Upper lobe of left lung (tissue), 6 donors: ENCODE measurements at regions not wholly inside any gene's neighbourhood (a gene's known extent, or its start where the extent isn't known, plus 50 kb on each side); places are given as distances from the start of the nearest gene placed in this dataset.
A peak's percentile ranks its signal among the peaks of the same experiment; 100 is the strongest.

Experiments
- ATAC-seq, 2 donors: fragments of 200-7000 bp; cut with Tn5 transposase; one replicate each; pipeline ENCODE4 v1.9.1; 2022; ENCODE audit warnings: mild to moderate bottlenecking in 2 of 2, moderate library complexity in 2 of 2; ENCODE audit not compliant: low FRiP score in 2 of 2
- DNase-seq, 2 donors: peaks; one replicate each; pipeline ENCODE4 v3.0.0-alpha.2; 2019 to 2020
- H3K27ac ChIP-seq, 4 donors: fragments of 200-600 bp; sonication (generic); one replicate each; pipeline ENCODE4 v1.5.1; 2016 to 2019
- H3K27me3 ChIP-seq, 4 donors: fragments of 200-600 bp; sonication (generic); one replicate each; pipeline ENCODE4 v1.5.1; 2017 to 2019
- H3K36me3 ChIP-seq, 4 donors: fragments of 200-600 bp; sonication (generic); one replicate each; pipeline ENCODE4 v1.5.1; 2016 to 2019
- H3K4me1 ChIP-seq, 4 donors: fragments of 200-600 bp; sonication (generic); one replicate each; pipeline ENCODE4 v1.5.1; 2018 to 2019
- H3K4me3 ChIP-seq, 4 donors: fragments of 200-600 bp; sonication (generic); one replicate each; pipeline ENCODE4 v1.5.1; 2017 to 2019; ENCODE audit warnings: mild to moderate bottlenecking in 2 of 4, moderate library complexity in 1 of 4
- H3K9me3 ChIP-seq, 4 donors: fragments of 200-600 bp; sonication (generic); one replicate each; pipeline ENCODE4 v1.5.1; 2018 to 2019
- EP300 ChIP-seq, 4 donors: sonication (generic); formaldehyde crosslinking; IDR thresholded peaks; one replicate each; pipeline ENCODE4 v1.5.1; 2017; ENCODE audit warnings: antibody characterized with exemption in 4 of 4, control low read depth in 2 of 4
- POLR2A ChIP-seq, 4 donors: fragments of 450-650 bp; IDR thresholded peaks; one replicate each; pipeline ENCODE4 v1.5.1; 2016 to 2017; ENCODE audit warnings: antibody characterized with exemption in 4 of 4, mild to moderate bottlenecking in 2 of 4
- POLR2AphosphoS5 ChIP-seq, 2 donors: sonication (generic); formaldehyde crosslinking; IDR thresholded peaks; one replicate each; pipeline ENCODE4 v1.5.1; 2017; ENCODE audit warnings: antibody characterized with exemption in 2 of 2
- WGBS, 2 donors: methylation state at CpG; one replicate each; pipeline ENCODE4 v1.1.5; 2017 to 2018; 5-methylcytosine and 5-hydroxymethylcytosine counted together
- TF ChIP-seq, protein P1 (sequence below), 6 experiments: fragments of 450-650 bp in 4 of 6; fragments of 200-600 bp in 2 of 6; sonication (generic) in 2 of 6; IDR thresholded peaks; one replicate each; pipeline ENCODE4 v1.5.1; 2016 to 2019; ENCODE audit warnings: antibody characterized with exemption in 6 of 6
- donor health status: DM: no; HTN: no; CAD: no; lungs with moderate emphysema.
- donor health status: DM: no; HTN: yes; CAD: no; lungs with severe emphysema.

DNA sequence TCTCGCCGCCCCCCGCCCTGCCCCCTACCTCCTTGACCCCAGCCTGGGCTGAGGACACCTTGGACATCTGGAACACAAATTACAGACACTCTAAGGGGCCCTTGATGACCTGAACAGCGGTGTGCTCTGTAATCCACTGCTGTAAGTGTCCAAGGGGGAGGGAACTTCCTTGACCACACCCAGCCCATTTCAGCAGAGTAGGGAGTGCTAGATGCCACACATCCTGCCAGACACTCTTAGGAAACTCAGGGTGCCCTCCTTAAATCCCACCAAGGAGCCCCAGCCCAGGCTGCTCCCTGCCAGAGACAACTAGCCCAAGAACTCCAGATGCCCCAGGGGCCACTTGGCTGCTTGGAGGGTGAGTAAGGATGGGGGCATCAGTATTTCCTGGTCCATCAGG lies 282.2 kb downstream of the RRAGC start:
- no peak overlapping the region for H3K27ac ChIP-seq
- DNase-seq (no peak), ATAC-seq (peak in 1 of 2 donors; percentile 46)
- H3K27me3 ChIP-seq, result peaks cover 0 to 7% (median 3%) of the 10 kb centered on the region in 4 donors
- peaks cover 6 to 22% (median 16%) of the 10 kb centered on the region in 4 donors for H3K4me1 ChIP-seq
- no peak overlapping the region for H3K4me3 ChIP-seq
- whole genome bisulfite sequencing, 2 donors, result 39 to 47% methylated on average over 4 of the region's 4 CpGs
- no peaks in the 10 kb centered on the region for H3K9me3 ChIP-seq
- no peaks in the 10 kb centered on the region for H3K36me3 ChIP-seq
- no peak for TF ChIP-seq EP300 (IDR thresholded peaks at IDR 0.05)
- TF ChIP-seq POLR2A (IDR thresholded peaks at IDR 0.05), result no peak
- TF ChIP-seq, protein P1, sequence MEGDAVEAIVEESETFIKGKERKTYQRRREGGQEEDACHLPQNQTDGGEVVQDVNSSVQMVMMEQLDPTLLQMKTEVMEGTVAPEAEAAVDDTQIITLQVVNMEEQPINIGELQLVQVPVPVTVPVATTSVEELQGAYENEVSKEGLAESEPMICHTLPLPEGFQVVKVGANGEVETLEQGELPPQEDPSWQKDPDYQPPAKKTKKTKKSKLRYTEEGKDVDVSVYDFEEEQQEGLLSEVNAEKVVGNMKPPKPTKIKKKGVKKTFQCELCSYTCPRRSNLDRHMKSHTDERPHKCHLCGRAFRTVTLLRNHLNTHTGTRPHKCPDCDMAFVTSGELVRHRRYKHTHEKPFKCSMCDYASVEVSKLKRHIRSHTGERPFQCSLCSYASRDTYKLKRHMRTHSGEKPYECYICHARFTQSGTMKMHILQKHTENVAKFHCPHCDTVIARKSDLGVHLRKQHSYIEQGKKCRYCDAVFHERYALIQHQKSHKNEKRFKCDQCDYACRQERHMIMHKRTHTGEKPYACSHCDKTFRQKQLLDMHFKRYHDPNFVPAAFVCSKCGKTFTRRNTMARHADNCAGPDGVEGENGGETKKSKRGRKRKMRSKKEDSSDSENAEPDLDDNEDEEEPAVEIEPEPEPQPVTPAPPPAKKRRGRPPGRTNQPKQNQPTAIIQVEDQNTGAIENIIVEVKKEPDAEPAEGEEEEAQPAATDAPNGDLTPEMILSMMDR (IDR thresholded peaks at IDR 0.05), result no peak
- no peak for TF ChIP-seq POLR2AphosphoS5 (IDR thresholded peaks at IDR 0.05)

DNA sequence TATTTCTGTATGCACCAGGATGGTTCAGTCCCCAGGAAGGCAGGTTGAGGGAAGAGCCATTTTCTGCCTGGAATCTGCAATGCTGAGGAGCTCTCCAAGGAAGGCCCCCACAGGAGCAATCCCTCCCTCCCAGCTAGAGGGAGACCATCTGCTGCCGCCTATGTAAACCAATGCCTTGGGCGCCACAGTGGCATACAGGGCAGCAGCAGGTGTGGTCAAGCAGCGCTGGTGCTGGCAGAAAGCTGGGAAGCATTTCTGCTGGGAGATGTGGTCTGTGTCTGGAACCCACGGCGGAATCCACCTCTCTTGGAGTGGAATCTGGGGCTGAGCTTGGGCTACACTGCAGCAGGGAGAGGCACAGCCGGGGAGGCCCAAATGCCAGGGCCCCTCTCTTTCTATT lies 283.3 kb downstream of the RRAGC start:
- no peak for ATAC-seq

DNA sequence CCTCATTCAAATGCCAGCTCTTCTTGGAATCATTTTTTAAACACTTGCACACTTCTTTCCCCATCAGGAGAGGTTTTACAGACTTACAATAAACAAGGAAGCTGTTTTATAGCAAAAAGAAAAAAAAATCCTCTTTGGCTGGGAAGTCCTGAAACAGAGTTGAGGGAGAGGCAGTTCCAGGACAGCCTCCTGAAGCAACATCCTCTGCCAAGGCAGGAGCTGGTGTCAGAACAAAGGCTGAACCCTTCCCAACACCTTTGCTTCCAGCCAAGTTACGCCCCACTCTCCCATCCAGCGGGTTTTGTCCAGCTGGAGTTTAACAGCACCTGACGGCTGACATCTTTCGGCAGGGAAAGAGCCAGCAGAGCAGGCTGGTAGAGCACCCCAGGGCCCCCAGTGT lies 287.8 kb downstream of the RRAGC start:
- Histone ChIP-seq H3K27ac (no peak overlapping the region), H3K4me1 (peaks cover 0 to 11% (median 9%) of the 10 kb centered on the region in 4 donors), H3K27me3 (no peaks in the 10 kb centered on the region), H3K36me3 (no peaks in the 10 kb centered on the region), H3K9me3 (no peaks in the 10 kb centered on the region), H3K4me3 (no peak overlapping the region)
- no peak for ATAC-seq
- TF ChIP-seq POLR2AphosphoS5 (IDR thresholded peaks at IDR 0.05), result no peak
- TF ChIP-seq, protein P1 (IDR thresholded peaks at IDR 0.05), result no peak
- WGBS, 2 donors, result 39 to 50% methylated on average over 4 of the region's 4 CpGs
- peak in 1 of 2 donors; percentile 32 for DNase-seq

More for the DNA sequence above, 283.3 kb downstream of the RRAGC start:
- peaks cover 6 to 31% (median 24%) of the 10 kb centered on the region in 4 donors for H3K4me1 ChIP-seq
- no peak overlapping the region for H3K4me3 ChIP-seq
- WGBS, 2 donors, result 88 to 89% methylated on average over 5 to 6 of the region's 6 CpGs
- no peaks in the 10 kb centered on the region for H3K36me3 ChIP-seq
- no peak for DNase-seq
- H3K9me3 ChIP-seq, result no peaks in the 10 kb centered on the region
- TF ChIP-seq POLR2A (IDR thresholded peaks at IDR 0.05) (no peak), EP300 (IDR thresholded peaks at IDR 0.05) (no peak), POLR2AphosphoS5 (IDR thresholded peaks at IDR 0.05) (no peak)
- TF ChIP-seq, protein P1 (IDR thresholded peaks at IDR 0.05), result no peak
- no peak overlapping the region for H3K27ac ChIP-seq
- H3K27me3 ChIP-seq, result peaks cover 0 to 7% (median 3%) of the 10 kb centered on the region in 4 donors

DNA sequence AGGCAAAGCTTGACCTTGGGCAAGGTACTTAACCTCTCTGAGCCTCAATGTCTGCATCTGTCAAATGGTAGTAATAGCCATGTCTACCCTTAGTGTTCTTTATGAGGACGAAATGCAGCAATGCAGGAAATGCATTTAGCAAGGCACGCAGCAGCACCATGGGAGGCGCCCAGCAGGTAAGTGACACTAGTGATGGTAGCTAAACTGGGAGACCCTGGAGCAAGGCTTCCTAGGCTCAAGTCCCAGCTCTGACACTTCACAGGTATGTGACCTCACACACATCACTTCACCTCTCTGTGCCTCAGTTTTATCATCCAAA lies 289.0 kb downstream of the RRAGC start:
- Histone ChIP-seq H3K4me3 (no peak overlapping the region), H3K27me3 (no peaks in the 10 kb centered on the region), H3K27ac (no peak overlapping the region), H3K4me1 (peaks cover 0 to 11% (median 9%) of the 10 kb centered on the region in 4 donors), H3K36me3 (no peaks in the 10 kb centered on the region), H3K9me3 (no peaks in the 10 kb centered on the region)
- WGBS, 2 donors, result 84 to 88% methylated on average over 3 of the region's 3 CpGs
- no peak for ATAC-seq
- TF ChIP-seq POLR2AphosphoS5 (IDR thresholded peaks at IDR 0.05), result no peak
- TF ChIP-seq, protein P1 (IDR thresholded peaks at IDR 0.05), result no peak
- no peak for TF ChIP-seq POLR2A (IDR thresholded peaks at IDR 0.05)
- no peak for TF ChIP-seq EP300 (IDR thresholded peaks at IDR 0.05)
- no peak for DNase-seq

DNA sequence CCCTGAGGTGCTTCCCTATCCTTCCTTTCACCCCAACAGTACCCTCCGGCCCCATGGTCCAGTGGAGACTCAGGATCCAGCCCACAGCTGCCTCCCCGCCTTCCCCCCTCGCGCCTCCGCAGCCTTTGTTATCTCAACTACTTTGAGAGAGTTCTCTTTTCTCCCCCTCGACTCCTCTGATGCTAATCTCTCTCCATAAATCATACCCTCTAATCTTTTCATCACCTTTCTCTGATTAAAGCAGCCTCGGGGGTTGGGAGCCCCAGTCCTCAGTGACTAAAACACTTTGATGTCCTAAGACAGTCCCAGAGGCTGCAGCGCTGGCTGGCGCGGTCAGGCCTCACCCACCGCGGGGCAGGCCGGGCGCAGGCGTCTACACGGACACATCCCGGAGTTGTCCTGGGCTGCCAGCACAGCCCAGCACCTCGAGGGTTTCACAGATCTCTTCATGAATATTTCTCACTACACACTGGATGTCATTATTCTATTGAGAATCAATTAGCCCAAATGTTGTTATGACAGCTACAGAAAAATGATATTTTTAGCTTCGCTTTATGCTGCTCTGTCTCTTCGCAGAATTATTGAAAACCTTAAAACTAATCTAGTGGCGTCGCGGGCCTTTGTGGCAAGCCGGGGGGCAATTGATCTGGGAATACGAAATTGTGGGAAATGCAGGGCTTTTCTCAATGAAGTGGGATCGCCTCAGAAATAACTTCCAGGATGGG lies 289.5 kb downstream of the RRAGC start:
- H3K4me1 ChIP-seq, result peaks cover 0 to 11% (median 9%) of the 10 kb centered on the region in 4 donors
- no peaks in the 10 kb centered on the region for H3K36me3 ChIP-seq
- no peak overlapping the region for H3K4me3 ChIP-seq
- no peaks in the 10 kb centered on the region for H3K9me3 ChIP-seq
- no peak for ATAC-seq
- peak in 1 of 2 donors; percentile 77 for DNase-seq
- no peaks in the 10 kb centered on the region for H3K27me3 ChIP-seq
- no peak overlapping the region for H3K27ac ChIP-seq
- no peak for TF ChIP-seq EP300 (IDR thresholded peaks at IDR 0.05)
- TF ChIP-seq POLR2AphosphoS5 (IDR thresholded peaks at IDR 0.05), result no peak
- no peak for TF ChIP-seq POLR2A (IDR thresholded peaks at IDR 0.05)
- TF ChIP-seq, protein P1 (IDR thresholded peaks at IDR 0.05), result no peak
- WGBS, 2 donors, result 70 to 72% methylated on average over 26 of the region's 26 CpGs
